ENCODE measurements at regions not wholly inside any gene's neighbourhood (a gene's known extent, or its start where the extent isn't known, plus 50 kb on each side); places are given as distances from the start of the nearest gene placed in this dataset.

DNA sequence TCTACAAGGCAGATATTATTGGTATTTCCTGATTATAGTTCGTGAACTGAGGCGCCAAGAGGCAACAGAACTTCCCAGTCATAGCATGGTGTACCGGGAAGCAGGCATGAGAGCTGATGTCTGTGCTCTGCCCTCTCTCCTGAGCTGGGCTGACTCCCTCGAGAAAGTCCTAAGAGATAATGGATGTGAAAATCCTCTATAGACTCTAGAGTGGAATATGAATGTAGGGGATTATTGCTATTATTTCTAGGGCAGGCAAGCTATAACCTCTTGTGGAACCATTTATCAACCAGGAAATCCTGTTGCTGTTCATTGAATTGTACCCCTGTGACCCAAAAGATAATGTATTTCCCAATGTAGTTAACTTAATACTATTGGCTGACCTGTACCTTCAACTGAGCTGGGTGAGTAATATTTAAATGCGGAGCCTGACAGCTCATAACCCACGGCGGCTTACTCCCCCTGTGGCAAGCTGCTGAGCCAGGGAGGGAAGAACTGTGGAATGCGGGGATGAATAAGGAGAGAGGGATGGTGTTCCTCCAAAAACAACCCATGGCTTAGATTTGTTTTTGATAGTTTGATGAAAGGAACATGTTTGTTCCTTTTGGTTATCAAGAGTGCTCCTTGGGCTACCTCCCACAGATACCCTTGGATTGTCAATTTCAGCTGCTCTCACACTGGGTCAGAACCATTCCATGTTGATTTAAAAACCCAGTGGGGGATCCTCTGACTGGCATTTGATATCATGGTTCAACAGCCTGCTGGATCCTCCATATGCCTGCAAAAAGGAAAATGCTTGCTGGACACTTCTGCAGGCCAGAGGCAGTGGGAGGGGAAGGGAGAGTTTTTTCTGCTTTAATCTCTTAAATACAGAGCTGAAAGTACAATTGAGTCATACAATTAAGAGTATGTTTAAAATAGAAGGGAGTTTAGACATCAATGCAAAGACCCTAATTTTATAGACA, 339.0 kb upstream of the BOD1L1 start:
- Histone ChIP-seq H3K27me3 (ENCODE audit: insufficient read depth in 3 of 3, low read length in 2 of 3) (no peaks in the 10 kb centered on the region), H3K4me1 (no peaks in the 10 kb centered on the region), H3K27ac (no peak overlapping the region), H3K36me3 (ENCODE audit: insufficient read depth in 1 of 2, low read depth in 1 of 2) (no peaks in the 10 kb centered on the region), H3K9me3 (no peaks in the 10 kb centered on the region), H3K4me3 (no peak overlapping the region)
- TF ChIP-seq, protein P1, sequence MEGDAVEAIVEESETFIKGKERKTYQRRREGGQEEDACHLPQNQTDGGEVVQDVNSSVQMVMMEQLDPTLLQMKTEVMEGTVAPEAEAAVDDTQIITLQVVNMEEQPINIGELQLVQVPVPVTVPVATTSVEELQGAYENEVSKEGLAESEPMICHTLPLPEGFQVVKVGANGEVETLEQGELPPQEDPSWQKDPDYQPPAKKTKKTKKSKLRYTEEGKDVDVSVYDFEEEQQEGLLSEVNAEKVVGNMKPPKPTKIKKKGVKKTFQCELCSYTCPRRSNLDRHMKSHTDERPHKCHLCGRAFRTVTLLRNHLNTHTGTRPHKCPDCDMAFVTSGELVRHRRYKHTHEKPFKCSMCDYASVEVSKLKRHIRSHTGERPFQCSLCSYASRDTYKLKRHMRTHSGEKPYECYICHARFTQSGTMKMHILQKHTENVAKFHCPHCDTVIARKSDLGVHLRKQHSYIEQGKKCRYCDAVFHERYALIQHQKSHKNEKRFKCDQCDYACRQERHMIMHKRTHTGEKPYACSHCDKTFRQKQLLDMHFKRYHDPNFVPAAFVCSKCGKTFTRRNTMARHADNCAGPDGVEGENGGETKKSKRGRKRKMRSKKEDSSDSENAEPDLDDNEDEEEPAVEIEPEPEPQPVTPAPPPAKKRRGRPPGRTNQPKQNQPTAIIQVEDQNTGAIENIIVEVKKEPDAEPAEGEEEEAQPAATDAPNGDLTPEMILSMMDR (IDR thresholded peaks at IDR 0.05): no peak
- WGBS, 3 donors: 50 to 60% (median 54%) methylated on average over 8 of the region's 8 CpGs
- ATAC-seq: no peak
- intact Hi-C loops (cut with DNase I): no loop called here
- no peak for DNase-seq

DNA sequence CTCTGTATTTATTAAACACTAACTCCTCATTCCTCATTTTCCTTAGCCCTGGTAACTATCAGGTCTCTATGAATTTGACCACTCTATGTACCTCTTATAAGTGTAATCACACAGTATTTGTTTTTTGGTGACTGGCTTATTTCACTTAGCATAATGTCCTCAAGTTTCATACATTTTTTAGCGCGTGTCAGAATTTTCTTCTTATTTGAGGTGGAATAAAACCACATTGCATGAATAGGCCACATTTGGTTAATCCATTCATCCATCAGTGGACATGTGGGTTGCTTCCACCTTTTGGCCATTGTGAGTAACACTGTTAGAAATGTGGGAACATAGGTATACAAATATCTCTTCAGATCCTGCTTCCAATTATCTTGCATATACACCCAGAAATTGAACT, 341.2 kb upstream of the BOD1L1 start:
- intact Hi-C loops (cut with DNase I): no loop called here
- Histone ChIP-seq H3K27ac (no peak overlapping the region), H3K4me3 (no peak overlapping the region), H3K9me3 (no peaks in the 10 kb centered on the region), H3K4me1 (no peaks in the 10 kb centered on the region), H3K36me3 (ENCODE audit: insufficient read depth in 1 of 2, low read depth in 1 of 2) (no peaks in the 10 kb centered on the region), H3K27me3 (ENCODE audit: insufficient read depth in 3 of 3, low read length in 2 of 3) (no peaks in the 10 kb centered on the region)
- ATAC-seq (no peak), DNase-seq (no peak)
- TF ChIP-seq, protein P1 (IDR thresholded peaks at IDR 0.05): no peak
- WGBS, 3 donors: 98 to 99% (median 98%) methylated on average over 2 of the region's 2 CpGs

DNA sequence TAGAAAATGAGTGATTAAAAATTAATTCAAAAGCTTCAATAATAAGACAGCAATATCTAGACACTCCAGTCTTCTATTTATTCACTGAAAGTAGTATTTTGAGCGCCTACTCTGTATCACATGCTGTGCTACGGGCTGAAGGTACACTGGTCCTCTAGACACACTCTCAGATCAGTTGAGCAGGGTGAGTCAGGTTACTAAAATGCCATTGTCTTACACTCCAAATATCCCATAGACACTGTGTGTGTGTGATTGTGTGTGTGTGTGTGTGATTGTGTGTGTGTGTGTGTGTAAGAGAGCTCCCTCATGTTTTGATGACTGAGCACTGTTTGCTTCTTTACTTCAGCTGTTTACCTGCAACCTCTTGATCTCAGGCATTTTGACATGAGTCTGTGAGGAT, 342.8 kb upstream of the BOD1L1 start:
- Histone ChIP-seq H3K4me3 (no peak overlapping the region), H3K9me3 (no peaks in the 10 kb centered on the region), H3K36me3 (ENCODE audit: insufficient read depth in 1 of 2, low read depth in 1 of 2) (no peaks in the 10 kb centered on the region), H3K27me3 (ENCODE audit: insufficient read depth in 3 of 3, low read length in 2 of 3) (no peaks in the 10 kb centered on the region), H3K27ac (no peak overlapping the region), H3K4me1 (no peaks in the 10 kb centered on the region)
- intact Hi-C loops (cut with DNase I): no loop called here
- ATAC-seq (no peak), DNase-seq (no peak)
- WGBS, 3 donors: 80 to 86% (median 82%) methylated on average over 2 of the region's 2 CpGs
- TF ChIP-seq, protein P1 (IDR thresholded peaks at IDR 0.05): no peak

DNA sequence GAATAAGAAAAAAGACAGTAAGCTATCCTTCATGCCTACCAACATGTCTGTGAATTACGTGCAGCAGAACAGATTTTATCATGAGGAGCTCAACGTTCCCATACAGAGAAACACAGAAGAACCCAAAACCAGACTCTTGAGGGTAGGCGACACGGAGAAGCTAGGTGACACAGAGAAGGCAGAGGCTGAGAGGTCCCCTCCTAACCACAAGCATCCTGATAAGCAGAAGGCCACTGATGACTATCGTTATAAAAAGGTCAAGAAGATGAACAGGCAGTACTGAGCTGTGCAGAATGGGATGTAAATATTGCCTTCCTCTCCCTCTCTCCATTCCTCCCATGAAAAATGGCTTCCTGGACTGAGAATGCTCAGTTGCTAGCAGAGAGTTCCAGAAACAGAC, 350.2 kb upstream of the BOD1L1 start:
- H3K27me3 ChIP-seq (ENCODE audit: insufficient read depth in 3 of 3, low read length in 2 of 3): no peaks in the 10 kb centered on the region
- no peaks in the 10 kb centered on the region for H3K4me1 ChIP-seq
- H3K9me3 ChIP-seq: no peaks in the 10 kb centered on the region
- TF ChIP-seq, protein P1 (IDR thresholded peaks at IDR 0.05): no peak
- DNase-seq (no peak), ATAC-seq (no peak)
- intact Hi-C loops (cut with DNase I): no loop called here
- H3K27ac ChIP-seq: no peak overlapping the region
- H3K4me3 ChIP-seq: no peak overlapping the region
- 79 to 85% (median 85%) methylated on average over 5 of the region's 5 CpGs for WGBS, 3 donors
- H3K36me3 ChIP-seq (ENCODE audit: insufficient read depth in 1 of 2, low read depth in 1 of 2): no peaks in the 10 kb centered on the region
